Vagina (tissue), 2 donors: ENCODE measurements at regions not wholly inside any gene's neighbourhood (a gene's known extent, or its start where the extent isn't known, plus 50 kb on each side); places are given as distances from the start of the nearest gene placed in this dataset.
"Not testable (repeated sequence)": the region's sequence is repeated elsewhere in the genome, so short reads cannot be mapped to it uniquely, and the experiment has no call there.

ENCODE experiments used
- POLR2A ChIP-seq, 2 donors: fragments of 450-650 bp; IDR thresholded peaks; one replicate each; pipeline ENCODE4 v1.6.1; 2017; ENCODE audit warnings: antibody characterized with exemption in 2 of 2, mild to moderate bottlenecking in 2 of 2, moderate library complexity in 2 of 2
- POLR2AphosphoS5 ChIP-seq, 2 donors: sonication (generic); formaldehyde crosslinking; IDR thresholded peaks; one replicate each; pipeline ENCODE4 v1.9.0; 2017; ENCODE audit warnings: antibody characterized with exemption in 2 of 2, mild to moderate bottlenecking in 2 of 2, low read depth in 1 of 2; ENCODE audit not compliant: insufficient read depth in 1 of 2
- TF ChIP-seq, protein P1 (sequence below), 3 experiments: fragments of 450-650 bp in 2 of 3; fragments of 200-600 bp in 1 of 3; sonication (generic) in 1 of 3; IDR thresholded peaks; one replicate each; pipeline ENCODE4 v1.5.1; 2017 to 2019; ENCODE audit warnings: antibody characterized with exemption in 3 of 3, mild to moderate bottlenecking in 2 of 3, moderate library complexity in 2 of 3

GRCh38 chr5:88052468-88052867 lies 216.2 kb downstream of the TMEM161B start:
- TF ChIP-seq, protein P1, sequence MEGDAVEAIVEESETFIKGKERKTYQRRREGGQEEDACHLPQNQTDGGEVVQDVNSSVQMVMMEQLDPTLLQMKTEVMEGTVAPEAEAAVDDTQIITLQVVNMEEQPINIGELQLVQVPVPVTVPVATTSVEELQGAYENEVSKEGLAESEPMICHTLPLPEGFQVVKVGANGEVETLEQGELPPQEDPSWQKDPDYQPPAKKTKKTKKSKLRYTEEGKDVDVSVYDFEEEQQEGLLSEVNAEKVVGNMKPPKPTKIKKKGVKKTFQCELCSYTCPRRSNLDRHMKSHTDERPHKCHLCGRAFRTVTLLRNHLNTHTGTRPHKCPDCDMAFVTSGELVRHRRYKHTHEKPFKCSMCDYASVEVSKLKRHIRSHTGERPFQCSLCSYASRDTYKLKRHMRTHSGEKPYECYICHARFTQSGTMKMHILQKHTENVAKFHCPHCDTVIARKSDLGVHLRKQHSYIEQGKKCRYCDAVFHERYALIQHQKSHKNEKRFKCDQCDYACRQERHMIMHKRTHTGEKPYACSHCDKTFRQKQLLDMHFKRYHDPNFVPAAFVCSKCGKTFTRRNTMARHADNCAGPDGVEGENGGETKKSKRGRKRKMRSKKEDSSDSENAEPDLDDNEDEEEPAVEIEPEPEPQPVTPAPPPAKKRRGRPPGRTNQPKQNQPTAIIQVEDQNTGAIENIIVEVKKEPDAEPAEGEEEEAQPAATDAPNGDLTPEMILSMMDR (IDR thresholded peaks at IDR 0.05), result not testable (repeated sequence)
- not testable (repeated sequence) for TF ChIP-seq POLR2A (IDR thresholded peaks at IDR 0.05); POLR2AphosphoS5 (IDR thresholded peaks at IDR 0.05; ENCODE audit: insufficient read depth in 1 of 2, low read depth in 1 of 2)
